HepG2 (cell line): ENCODE measurements at regions not wholly inside any gene's neighbourhood (a gene's known extent, or its start where the extent isn't known, plus 50 kb on each side); places are given as distances from the start of the nearest gene placed in this dataset.

Source experiments
- ATAC-seq: fragments of 200-7000 bp; cut with Tn5 transposase; 3 replicates; pipeline ENCODE4 v1.9.1; 2020; ENCODE audit warnings: mild to moderate bottlenecking, moderate library complexity
- BruUV-seq: library from RNA; stranded (reverse); fragments of 400-500 nt; replicated peaks from 2 replicates; lab custom pipeline; 2021; lab: Mats Ljungman, UMichigan
- CTCF ChIA-PET: fragments of 300-600 bp; formaldehyde crosslinking; extraction: SDS; loops from one replicate; lab custom pipeline; 2021; ENCODE audit warnings: low total read pairs, inconsistent platforms, low intra/inter-chr PET ratio; lab: Yijun Ruan, JAX
- POLR2A ChIA-PET: fragments of 350-600 bp; sonication (Branson Sonifier 250); formaldehyde crosslinking; loops from one replicate; lab custom pipeline; 2020; ENCODE audit warnings: antibody characterized with exemption, inconsistent platforms; lab: Yijun Ruan, JAX
- DNase-seq: peaks from one replicate; pipeline ENCODE4 v3.0.0-alpha.2; 2015; ENCODE audit warnings: low spot score
- FAIRE-seq: peaks from 3 replicates; lab custom pipeline; 2011; peaks lifted over from hg19 to GRCh38; lab: Jason Lieb, UNC
- H2AFZ ChIP-seq: one replicate; pipeline ENCODE4 v1.6.1; 2011; ENCODE audit warnings: low read length, inconsistent platforms
- H3K27ac ChIP-seq: fragments of 300-600 bp; 3 replicates; pipeline ENCODE4 v1.8.0; 2011; ENCODE audit warnings: mixed run types, mild to moderate bottlenecking, mixed read lengths, low read length, inconsistent platforms; ENCODE audit not compliant: insufficient read depth; ENCODE audit errors: extremely low read length
- H3K27me3 ChIP-seq, 2 experiments: fragments of 200-600 bp in 1 of 2; 2 replicates in 1 of 2; 3 replicates in 1 of 2; pipeline versions ENCODE4 v1.6.0 to v1.8.0; 2011; ENCODE audit warnings: low read length in 2 of 2, mild to moderate bottlenecking in 2 of 2, moderate library complexity in 2 of 2, inconsistent platforms in 1 of 2; ENCODE audit not compliant: insufficient read depth in 2 of 2, control insufficient read depth in 1 of 2
- H3K36me3 ChIP-seq, 2 experiments: fragments of 200-600 bp in 1 of 2; replicated peaks in 1 of 2; 2 replicates in 1 of 2; 3 replicates in 1 of 2; pipeline versions ENCODE4 v1.5.1 to v1.8.0; 2011; ENCODE audit warnings: low read length in 2 of 2, inconsistent platforms in 1 of 2; ENCODE audit not compliant: insufficient read depth in 2 of 2, control insufficient read depth in 1 of 2
- H3K4me1 ChIP-seq: 2 replicates; pipeline ENCODE4 v1.5.1; 2012; ENCODE audit warnings: low read length, inconsistent platforms; ENCODE audit not compliant: insufficient read depth
- H3K4me2 ChIP-seq: 2 replicates; pipeline ENCODE4 v1.6.0; 2011; ENCODE audit warnings: low read depth, low read length, inconsistent platforms
- H3K4me3 ChIP-seq, 3 experiments: fragments of 200-600 bp in 1 of 3; sonication (generic), shearing (Covaris generic) in 1 of 3; replicated peaks in 1 of 3; 2 replicates each; pipeline ENCODE4 v1.5.1; 2011 to 2016; ENCODE audit warnings: low read length in 3 of 3, inconsistent platforms in 2 of 3, low read depth in 2 of 3, mild to moderate bottlenecking in 2 of 3, control low read depth in 1 of 3, mixed read lengths in 1 of 3; ENCODE audit not compliant: insufficient read depth in 1 of 3
- H3K79me2 ChIP-seq: one replicate; pipeline ENCODE4 v1.6.1; 2011; ENCODE audit warnings: low read length, inconsistent platforms; ENCODE audit not compliant: insufficient read depth
- H3K9ac ChIP-seq: 2 replicates; pipeline ENCODE4 v1.6.0; 2011; ENCODE audit warnings: mild to moderate bottlenecking, low read depth, low read length, inconsistent platforms; ENCODE audit not compliant: insufficient read depth
- H3K9me3 ChIP-seq: 2 replicates; pipeline ENCODE4 v1.5.1; 2012; ENCODE audit warnings: mild to moderate bottlenecking, low read length
- H4K20me1 ChIP-seq: 2 replicates; pipeline ENCODE4 v1.6.0; 2011; ENCODE audit warnings: inconsistent platforms, mild to moderate bottlenecking, low read length, moderate library complexity; ENCODE audit not compliant: insufficient read depth
- AGO1 ChIP-seq: fragments of 200-400 bp; formaldehyde crosslinking; IDR thresholded peaks from 2 replicates; pipeline ENCODE4 v1.6.1; 2017; ENCODE audit warnings: mild to moderate bottlenecking, low read depth, low read length, moderate library complexity; ENCODE audit not compliant: poor library complexity, severe bottlenecking
- AHDC1 ChIP-seq: sonication (generic); formaldehyde crosslinking; IDR thresholded peaks from 2 replicates; pipeline ENCODE4 v1.5.1; 2020; ENCODE audit warnings: mild to moderate bottlenecking, missing genetic modification reagents, borderline replicate concordance
- EZH2 ChIP-seq: conservative IDR thresholded peaks from 2 replicates; pipeline ENCODE4 v1.6.1; 2012; ENCODE audit warnings: mild to moderate bottlenecking, low read depth, low read length, moderate library complexity
- FOXM1 ChIP-seq: sonication (generic); formaldehyde crosslinking; IDR thresholded peaks from 2 replicates; pipeline ENCODE4 v1.5.0; 2020; ENCODE audit warnings: missing genetic modification reagents
- HMGXB3 ChIP-seq: sonication (generic); formaldehyde crosslinking; IDR thresholded peaks from 2 replicates; pipeline ENCODE4 v1.4.0; 2020; ENCODE audit warnings: missing genetic modification reagents, borderline replicate concordance
- PAXIP1 ChIP-seq: sonication (generic); formaldehyde crosslinking; conservative IDR thresholded peaks from 2 replicates; pipeline ENCODE4 v1.4.0; 2020; ENCODE audit warnings: mild to moderate bottlenecking, missing genetic modification reagents, moderate library complexity
- PRMT3 ChIP-seq: sonication (generic); formaldehyde crosslinking; IDR thresholded peaks from 2 replicates; pipeline ENCODE4 v1.8.1; 2022; ENCODE audit warnings: low read depth, mild to moderate bottlenecking, moderate library complexity, missing genetic modification reagents, borderline replicate concordance
- SMARCC2 ChIP-seq: fragments of 450-650 bp; IDR thresholded peaks from 2 replicates; pipeline ENCODE4 v1.6.1; 2017; ENCODE audit warnings: antibody characterized with exemption, mild to moderate bottlenecking
- TOPORS ChIP-seq: sonication (generic); formaldehyde crosslinking; IDR thresholded peaks from 2 replicates; pipeline ENCODE4 v1.8.0; 2023; ENCODE audit warnings: mild to moderate bottlenecking, missing genetic modification reagents
- WGBS: methylation state at CpG from one replicate; pipeline ENCODE4 v1.1.6; 2017; ENCODE audit warnings: low lambda C conversion rate; 5-methylcytosine and 5-hydroxymethylcytosine counted together
- in situ Hi-C: cut with HindIII; loops from 2 replicates; pipeline ENCODE4 v1.10.0; 2017; ENCODE audit warnings: low pct_unique_long_range_greater_than_20kb; ENCODE audit not compliant: extremely low pct_ligation_motif_present
- intact Hi-C: fragments of 100-400 bp; cut with micrococcal nuclease; formaldehyde crosslinking; loops from one replicate; pipeline ENCODE4 v1.10.0; 2022; ENCODE audit not compliant: unreplicated experiment
- TF ChIP-seq, protein P1 (sequence below): sonication (generic); formaldehyde crosslinking; IDR thresholded peaks from 2 replicates; pipeline ENCODE4 v1.4.0; 2020; ENCODE audit warnings: missing genetic modification reagents

DNA sequence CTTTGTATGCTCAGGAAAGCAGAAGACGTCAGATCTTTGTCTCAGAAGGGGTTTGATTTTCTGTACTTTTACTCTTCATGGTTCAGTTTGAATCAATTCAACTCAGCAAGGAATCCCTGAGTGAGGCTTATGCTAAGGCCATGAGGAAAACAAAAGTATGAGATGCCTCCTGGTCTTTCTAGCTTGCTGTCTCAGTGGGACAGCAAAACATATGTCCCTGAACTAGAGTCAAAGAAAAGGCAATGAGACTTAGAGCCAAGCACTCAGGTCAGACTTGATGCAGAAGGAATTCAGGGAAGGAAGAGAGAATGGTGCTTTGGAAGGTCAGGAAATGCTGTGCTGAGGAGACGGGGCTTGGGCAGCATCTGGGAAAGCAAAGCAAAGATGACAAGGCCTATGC lies 236.2 kb upstream of the SFRP2 start:
- WGBS: 4% methylated on average over 2 of the region's 2 CpGs
- H4K20me1 ChIP-seq: no peaks in the 10 kb centered on the region
- H3K9me3 ChIP-seq: no peaks in the 10 kb centered on the region
- H3K79me2 ChIP-seq: no peaks in the 10 kb centered on the region
- ChIA-PET POLR2A (no interaction called here), CTCF (no interaction called here)
- no peaks in the 10 kb centered on the region for H3K36me3 ChIP-seq
- no peaks in the 10 kb centered on the region for H3K4me1 ChIP-seq
- intact Hi-C loops: no loop called here
- H2AFZ ChIP-seq: no peak overlapping the region
- no peak overlapping the region for H3K27ac ChIP-seq
- ATAC-seq (no peak), DNase-seq (no peak), FAIRE-seq (no peak)
- BruUV-seq: no TSS peak
- no peaks in the 10 kb centered on the region for H3K27me3 ChIP-seq
- H3K4me2 ChIP-seq: no peak overlapping the region
- H3K4me3 ChIP-seq: no peak overlapping the region
- no peak overlapping the region for H3K9ac ChIP-seq
- in situ Hi-C loops: no loop called here
- TF ChIP-seq TOPORS (CRISPR knock-in tag) (no peak), EZH2 (no peak), PRMT3 (no peak), AHDC1 (CRISPR knock-in tag) (no peak), AGO1 (no peak), PAXIP1 (CRISPR knock-in tag) (no peak), FOXM1 (CRISPR knock-in tag) (no peak), HMGXB3 (CRISPR knock-in tag) (no peak), SMARCC2 (no peak)
- TF ChIP-seq, protein P1, sequence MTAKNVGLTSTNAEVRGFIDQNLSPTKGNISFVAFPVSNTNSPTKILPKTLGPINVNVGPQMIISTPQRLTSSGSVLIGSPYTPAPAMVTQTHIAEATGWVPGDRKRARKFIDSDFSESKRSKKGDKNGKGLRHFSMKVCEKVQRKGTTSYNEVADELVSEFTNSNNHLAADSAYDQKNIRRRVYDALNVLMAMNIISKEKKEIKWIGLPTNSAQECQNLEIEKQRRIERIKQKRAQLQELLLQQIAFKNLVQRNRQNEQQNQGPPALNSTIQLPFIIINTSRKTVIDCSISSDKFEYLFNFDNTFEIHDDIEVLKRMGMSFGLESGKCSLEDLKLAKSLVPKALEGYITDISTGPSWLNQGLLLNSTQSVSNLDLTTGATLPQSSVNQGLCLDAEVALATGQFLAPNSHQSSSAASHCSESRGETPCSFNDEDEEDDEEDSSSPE (CRISPR knock-in tag): no peak
